ENCODE measurements at regions not wholly inside any gene's neighbourhood (a gene's known extent, or its start where the extent isn't known, plus 50 kb on each side); places are given as distances from the start of the nearest gene placed in this dataset.
"Not testable (repeated sequence)": the region's sequence is repeated elsewhere in the genome, so short reads cannot be mapped to it uniquely, and the experiment has no call there.

DNA sequence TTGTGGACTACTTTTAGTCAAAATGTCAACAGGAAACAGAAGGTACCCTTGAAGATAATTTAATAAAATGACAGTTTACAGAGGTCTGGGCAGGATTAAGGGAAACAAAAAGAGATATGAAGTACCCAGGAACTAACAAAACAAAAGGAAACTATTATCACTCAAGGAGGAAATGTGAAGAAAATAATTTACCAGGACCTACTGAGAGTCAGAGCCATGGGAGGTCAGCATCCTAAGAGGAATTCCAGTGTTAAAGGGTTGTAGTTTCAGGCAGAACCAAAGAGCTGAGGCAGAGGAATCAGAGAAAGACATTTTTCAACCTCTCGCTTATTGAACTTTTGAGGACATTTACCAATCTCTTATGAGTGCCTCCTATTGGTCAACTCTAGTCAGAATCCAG lies 408.9 kb upstream of the CBLB start:
- DNase-seq (ENCODE audit: extremely low spot score, insufficient read length, low read depth) (no peak), FAIRE-seq (no peak)

DNA sequence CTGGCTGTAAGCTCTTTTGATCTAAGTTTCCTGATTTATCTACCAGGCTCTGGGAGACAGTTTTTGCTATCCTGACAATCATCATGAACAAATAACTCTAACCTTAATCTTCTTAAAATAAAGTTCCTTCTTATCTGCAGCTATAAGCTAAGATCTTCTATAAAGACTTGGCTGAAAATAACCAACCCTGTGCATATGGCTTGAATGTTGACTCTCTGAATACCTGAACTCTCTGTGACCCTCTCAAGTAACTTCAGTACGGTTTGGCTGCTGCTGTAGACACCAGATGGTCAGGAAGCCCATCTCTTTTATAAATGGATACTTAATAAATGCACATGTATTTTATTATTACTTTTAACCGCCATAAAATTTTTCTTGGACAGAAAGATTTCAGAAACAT lies 412.4 kb upstream of the CBLB start:
- DNase-seq (ENCODE audit: extremely low spot score, insufficient read length, low read depth) (no peak), FAIRE-seq (no peak)

DNA sequence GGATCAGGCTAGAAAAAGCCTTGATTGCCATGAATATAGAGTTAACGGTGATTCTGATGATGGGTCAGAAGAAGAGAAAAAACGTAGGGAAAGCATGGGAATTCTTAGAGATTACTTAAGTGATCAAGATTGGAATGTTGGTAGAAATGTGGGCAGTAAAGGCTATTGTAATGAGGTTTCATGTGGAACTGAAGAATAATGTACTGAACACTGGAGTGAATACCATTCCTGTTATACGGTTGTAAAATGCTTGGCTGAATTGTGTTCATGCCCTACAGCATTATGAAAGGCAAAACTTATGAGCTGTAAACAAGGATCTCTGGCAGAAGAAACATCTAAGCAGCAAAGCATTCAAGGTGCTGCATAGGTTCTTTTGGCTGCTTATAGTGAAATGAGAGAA lies 414.1 kb upstream of the CBLB start:
- FAIRE-seq (no peak), DNase-seq (ENCODE audit: extremely low spot score, insufficient read length, low read depth) (no peak)

DNA sequence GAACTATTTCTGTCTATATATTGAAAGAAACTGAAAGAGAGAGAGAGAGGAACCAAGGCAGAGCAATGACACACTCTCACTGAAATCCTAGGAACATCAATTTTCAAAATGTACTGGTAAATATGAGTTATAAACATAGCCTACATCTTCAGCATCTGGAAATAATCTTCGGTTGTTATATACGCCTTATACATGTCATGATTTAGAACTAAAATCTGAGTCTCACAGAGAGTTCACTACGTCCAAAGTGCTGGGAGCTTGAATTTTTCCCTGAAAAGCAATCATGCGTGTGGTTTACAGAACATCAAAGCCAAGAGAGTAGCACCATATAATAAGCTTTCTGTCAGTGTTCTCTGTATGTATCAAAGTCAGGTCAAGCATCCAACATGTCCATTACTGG lies 420.0 kb upstream of the CBLB start:
- no peak for DNase-seq (ENCODE audit: extremely low spot score, insufficient read length, low read depth)
- FAIRE-seq = no peak

DNA sequence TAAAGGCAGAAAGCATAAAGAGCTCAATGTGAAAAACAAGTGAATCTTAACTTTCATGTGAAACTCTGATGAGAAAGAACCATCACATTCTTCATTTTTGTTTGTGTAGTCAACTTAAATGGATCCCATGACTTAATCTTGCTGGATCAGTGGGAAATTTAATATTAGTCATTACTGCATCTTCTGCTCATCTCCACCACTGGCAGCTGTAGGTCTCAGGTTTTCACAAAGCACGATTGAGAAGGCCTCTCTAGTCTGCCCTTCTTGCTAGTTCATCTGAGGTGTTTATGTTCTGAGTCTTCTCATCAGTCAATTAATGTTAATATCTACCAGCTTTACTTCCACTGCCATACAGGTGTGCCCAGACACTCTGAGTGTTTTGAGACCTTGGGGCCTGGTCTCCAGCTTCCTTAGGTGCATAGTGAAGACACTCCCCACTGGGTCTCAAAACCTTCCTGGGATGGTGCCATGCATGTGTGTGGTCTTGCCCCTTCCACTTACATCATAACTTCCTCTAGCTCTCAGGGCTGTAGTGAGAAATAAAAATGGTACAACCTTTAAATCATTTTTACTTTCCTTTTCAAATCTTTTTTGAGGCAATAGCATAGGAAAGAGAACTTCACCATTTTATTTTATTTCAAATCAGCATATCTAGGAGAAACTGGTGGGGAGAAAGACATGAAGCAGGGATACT lies 421.6 kb upstream of the CBLB start:
- no peak for FAIRE-seq
- no peak for DNase-seq (ENCODE audit: extremely low spot score, insufficient read length, low read depth)

DNA sequence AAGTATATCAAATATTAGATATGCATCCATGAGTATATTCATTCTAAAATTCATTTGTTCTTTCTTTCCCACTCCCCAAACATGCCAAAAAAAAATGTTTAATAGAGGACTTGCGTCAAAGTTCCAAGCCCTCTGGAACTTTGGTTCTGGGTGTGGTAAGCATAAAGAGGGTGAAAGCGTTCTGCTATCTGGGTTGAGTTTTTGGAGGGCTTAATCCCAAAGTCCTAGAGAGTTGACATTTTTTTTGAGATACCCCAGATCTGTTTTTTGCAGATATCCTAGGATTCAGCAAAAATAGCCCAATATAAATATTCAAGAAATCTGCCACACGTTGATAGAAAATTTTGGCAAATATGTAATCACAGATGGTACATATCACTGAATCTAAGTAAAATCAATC lies 424.3 kb upstream of the CBLB start:
- FAIRE-seq (no peak), DNase-seq (ENCODE audit: extremely low spot score, insufficient read length, low read depth) (no peak)

DNA sequence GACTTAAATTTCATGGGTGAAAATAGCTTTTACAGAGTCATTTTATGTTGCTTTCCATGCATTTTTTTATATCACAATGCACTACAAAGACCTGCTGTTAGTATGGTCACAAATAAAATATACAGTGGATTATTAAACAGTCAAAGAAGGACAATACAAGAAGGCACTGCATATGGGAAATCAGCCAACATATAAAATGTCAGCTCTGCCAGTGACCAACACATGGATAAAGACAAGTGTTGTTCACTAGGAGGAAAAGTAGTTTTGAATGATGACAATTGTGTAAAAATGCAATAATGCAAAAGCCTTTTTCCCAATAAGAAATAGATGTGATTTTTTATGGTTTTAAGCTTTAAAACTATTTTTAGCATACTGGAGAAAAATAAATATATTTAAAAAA lies 425.3 kb upstream of the CBLB start:
- no peak for DNase-seq (ENCODE audit: extremely low spot score, insufficient read length, low read depth)
- FAIRE-seq = no peak

DNA sequence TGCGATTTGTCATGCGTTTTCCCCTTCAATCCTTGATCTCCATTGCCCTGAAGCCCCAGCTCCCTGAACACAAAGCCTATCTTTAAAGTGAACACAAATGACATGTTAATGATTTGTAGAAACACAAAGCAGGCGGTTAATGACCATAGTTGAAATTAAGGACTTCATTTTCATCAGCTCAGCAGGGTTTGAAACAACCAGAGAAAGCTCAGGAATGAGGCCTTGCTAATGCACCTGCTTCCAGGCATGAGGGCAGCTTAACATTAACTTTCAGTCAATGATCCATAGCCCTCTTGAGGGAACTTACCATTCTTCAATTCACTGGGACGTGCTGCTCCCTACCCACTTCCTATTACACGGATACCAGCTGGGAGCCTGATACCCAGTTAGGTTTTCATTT lies 427.2 kb upstream of the CBLB start:
- no peak for FAIRE-seq
- DNase-seq (ENCODE audit: extremely low spot score, insufficient read length, low read depth) = no peak

DNA sequence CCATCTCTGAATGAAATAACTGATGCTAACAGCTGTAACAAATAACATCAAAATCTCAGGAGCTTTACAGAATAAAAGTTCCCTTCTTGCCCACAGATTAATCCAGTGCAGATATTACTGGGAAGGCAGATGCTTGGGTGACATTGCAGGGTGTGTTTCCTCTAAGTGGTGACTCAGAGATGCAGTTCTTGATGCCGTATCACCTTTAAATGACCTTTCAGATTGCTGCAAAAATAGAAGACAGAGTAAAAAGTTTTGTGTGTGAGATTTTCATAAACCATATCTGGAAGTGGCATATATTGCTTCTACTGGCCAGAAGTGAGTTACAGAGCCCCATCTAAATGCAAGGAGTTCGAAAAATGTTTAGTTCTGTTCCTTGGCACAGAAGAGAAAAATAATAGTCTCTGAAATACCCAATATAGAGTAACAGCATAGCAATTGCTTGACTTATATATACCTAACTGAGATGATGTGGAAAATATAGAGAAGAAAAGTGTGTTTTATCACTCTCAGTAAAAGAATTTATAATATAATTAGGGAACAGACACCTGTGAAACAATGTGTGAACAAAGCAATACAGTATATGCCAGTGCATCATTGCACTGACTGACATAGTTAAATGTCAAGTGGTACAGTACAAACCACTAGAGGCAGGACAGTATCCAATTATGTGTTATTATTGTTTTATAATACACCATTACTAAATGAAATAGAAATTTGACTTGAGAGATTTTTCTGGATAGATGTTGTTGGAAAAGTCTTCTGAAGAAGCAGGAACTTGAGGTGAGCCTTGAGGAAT lies 430.7 kb upstream of the CBLB start:
- FAIRE-seq (peak; percentile 99), DNase-seq (ENCODE audit: extremely low spot score, insufficient read length, low read depth) (no peak)

DNA sequence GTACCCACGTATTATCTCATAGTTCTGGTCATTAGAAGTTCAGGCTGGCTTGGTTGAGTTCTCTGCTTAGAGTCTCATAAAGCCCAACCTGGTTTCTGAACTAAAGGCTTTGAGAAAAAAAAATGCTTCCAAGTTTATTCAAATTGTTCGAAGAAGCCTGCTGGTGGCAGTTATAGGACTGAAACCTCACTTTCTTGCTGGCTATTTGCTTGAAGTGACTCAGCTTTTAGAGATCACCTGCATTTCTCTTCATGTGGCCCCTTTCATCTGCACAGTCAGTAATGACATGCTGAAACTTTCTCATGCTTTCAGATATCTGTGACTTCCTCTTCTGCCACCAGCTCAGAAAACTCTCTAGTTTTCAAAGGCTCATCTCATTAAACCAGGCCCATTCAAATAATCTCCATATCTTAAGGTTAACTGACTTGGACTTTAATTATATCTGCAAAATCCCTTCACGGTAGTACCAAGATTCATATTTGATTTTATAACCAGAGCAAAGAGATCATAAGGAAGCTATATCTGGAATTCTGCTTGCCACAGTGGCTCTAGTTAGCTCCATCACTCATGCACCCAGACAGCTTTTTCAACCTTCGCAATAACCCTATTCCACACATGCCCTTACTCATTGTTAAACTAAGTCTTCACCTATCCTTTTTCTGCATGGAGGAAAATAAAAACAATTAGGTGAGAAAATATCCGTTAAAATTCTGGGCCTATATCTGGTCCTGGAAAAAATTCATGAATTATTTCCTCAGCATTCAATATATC lies 433.8 kb upstream of the CBLB start:
- peak; percentile 20 for DNase-seq (ENCODE audit: extremely low spot score, insufficient read length, low read depth)
- FAIRE-seq = peak; percentile 100

DNA sequence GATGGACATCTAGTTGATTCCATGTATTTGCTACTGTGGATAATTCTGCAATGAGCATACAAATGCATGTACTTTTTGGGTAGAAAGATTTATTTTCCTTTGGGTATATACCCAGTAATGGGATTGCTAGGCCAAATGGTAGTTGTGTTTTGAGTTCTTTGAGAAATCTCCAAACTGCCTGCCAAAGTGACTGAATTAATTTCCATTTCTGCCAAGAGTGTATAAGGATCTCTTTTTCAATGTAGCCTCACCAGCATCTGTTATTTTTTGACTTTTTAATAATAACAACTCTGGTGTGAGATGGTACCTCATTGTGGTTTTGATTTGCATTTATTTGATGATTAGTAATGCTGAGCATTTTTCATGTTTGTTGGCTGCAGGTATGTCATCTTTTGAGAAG lies 435.0 kb upstream of the CBLB start:
- FAIRE-seq (peak; percentile 56), DNase-seq (ENCODE audit: extremely low spot score, insufficient read length, low read depth) (no peak)

DNA sequence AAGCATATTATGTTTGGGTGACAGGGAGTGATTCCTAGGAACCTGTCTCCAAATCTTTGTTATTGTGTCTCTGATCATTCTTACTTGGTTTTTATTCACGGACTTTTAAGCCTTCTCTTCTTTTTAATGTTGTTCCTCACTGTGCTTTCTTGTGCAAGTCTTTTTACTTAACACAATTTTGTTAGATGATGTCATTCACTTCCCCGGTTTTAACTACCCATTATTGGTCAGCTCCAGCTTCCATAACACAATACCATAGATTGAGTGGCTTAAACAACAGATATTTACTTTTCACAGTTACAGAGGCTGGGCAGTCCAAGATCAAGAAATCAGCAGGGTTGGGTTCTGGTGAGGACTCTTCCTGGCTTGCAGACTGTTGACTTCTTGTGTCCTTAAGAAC lies 436.3 kb upstream of the CBLB start:
- FAIRE-seq (peak; percentile 38), DNase-seq (ENCODE audit: extremely low spot score, insufficient read length, low read depth) (no peak)

DNA sequence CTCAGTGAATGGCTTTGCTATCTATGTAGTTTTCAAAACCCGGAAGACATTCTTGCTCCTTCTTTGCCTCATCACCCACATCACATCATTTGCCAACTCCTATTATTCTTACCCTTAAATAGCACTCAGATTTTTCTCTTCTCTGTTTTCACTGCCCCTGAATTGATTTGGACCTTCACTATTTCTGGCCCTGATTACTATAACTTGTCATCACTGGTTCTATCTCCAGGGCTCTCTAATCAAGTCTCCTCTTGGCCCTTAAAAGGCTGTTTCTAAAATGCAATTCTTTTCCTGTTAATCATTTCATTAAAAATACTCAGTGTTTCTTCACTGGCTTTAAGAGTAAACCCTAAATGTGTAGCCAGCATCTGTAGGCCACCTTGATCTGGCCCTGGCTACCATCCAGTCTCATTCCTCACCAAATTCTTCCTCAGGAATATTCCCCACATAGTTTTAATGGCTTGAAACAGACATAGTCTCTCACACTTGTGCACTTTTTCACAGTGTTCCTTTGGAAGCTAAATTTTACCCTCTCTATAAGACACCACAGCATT lies 437.1 kb upstream of the CBLB start:
- DNase-seq (ENCODE audit: extremely low spot score, insufficient read length, low read depth) (no peak), FAIRE-seq (no peak)

DNA sequence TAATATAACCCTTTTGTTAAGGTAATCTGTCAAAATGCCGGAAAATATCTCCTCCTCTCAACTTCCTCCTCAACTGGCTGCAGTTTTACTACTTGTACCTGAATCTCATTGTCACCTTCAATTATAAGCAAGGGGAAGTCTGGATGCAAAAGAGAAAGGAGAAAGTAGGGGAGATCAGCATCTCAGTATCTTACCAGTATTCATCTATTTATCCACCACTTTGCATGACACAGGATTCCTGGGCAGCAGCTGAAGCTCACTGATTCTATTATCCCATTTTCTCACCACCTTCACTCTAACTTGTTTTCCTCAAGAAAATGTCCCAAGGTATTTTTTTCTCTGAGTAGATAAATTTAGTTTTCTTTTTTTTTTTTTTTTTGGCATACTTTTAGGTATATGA lies 440.5 kb upstream of the CBLB start:
- DNase-seq (ENCODE audit: extremely low spot score, insufficient read length, low read depth) (no peak), FAIRE-seq (no peak)

DNA sequence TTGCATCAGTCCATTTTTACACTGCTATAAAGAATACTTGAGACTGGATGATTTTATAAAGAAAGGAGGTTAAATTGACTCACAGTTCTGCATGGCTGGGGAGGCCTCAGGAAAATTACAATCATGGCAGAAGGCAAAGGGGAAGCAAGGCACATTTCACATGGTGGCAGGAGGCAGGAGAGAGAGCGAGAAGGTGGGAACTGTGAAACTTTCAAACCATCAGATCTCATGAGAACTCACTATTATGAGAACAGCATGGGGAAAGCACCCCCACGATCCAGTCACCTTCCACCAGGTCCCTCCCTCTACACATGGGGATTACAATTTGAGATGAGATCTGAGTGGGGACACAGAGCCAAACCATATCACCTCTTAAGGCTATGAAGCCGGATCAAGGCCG lies 441.0 kb upstream of the CBLB start:
- DNase-seq (ENCODE audit: extremely low spot score, insufficient read length, low read depth) = not testable (repeated sequence)
- FAIRE-seq = peak; percentile 24

DNA sequence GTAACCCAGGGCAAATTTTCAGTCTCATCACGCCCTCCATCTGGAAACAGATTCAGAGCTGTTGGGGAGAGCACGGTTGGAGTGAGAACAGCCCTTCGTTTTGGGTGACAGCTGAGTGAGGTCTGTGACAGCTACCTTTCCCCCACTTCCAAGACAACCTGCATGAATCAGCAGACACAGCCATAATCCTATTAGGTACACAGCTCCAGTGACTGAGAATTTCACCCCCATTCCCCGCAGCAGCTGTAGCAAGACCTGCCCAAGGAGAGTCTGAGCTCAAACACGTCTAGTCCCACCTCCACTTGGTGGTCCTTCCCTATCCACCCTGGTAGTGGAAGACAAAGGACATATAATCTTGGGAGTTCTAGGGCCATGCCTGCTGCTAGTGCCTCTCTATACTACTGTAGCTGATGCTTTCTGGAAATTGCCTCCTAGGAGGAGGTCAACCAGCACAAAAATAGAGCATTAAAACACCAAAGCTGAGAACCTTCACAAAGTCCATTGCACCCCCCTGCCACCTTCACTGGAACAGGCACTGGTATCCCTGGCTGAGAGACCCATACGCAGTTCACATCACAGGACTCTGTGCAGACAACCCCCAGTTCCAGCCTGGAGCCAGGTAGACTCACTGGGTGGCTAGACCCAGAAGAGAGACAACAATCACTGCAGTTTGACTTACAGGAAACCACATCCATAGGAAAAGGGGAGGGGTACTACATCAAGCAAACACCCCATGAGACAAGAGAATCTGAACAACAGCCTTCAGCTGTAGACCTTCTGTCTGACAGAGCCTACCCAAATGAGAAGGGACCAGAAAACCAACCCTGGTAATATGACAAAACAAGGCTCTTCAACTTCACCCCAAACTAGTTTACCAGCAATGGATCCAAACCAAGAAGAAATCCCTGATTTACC lies 448.6 kb upstream of the CBLB start:
- no peak for FAIRE-seq
- no peak for DNase-seq (ENCODE audit: extremely low spot score, insufficient read length, low read depth)

DNA sequence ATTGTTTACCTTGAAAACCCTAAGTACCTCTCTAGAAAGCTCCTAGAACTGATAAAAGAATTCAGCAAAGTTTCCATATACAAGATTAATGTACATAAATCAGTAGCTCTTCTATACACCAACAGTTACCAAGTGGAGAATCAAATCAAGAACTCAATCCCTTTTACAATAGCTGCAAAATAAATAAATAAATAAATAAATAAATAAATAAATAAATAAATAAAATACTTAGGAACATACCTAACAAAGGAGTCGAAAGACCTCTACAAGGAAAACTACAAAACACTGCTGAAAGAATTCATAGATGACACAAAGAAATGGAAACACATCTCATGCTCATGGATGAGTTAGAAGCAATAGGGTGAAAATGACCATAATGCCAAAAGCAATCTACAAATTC lies 452.6 kb upstream of the CBLB start:
- not testable (repeated sequence) for FAIRE-seq; DNase-seq (ENCODE audit: extremely low spot score, insufficient read length, low read depth)

DNA sequence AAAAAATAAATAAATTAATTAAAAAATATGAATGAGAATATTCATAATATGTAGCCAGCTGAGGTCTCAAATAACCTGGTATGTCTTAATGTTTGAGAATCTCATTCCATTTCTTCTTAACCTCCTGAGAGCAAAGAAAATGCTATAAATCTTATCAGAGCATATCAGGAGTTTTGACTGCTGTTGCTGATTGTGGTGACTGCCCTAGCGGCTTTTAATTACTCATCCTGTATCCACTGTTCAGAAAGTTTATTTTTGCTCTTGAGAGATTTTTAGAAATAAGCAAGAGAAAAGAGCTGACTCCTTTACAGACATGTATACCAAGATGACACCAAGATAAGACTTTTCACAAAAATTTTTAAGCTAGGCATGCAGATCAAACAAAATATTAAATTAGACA lies 454.8 kb upstream of the CBLB start:
- FAIRE-seq (no peak), DNase-seq (ENCODE audit: extremely low spot score, insufficient read length, low read depth) (no peak)

DNA sequence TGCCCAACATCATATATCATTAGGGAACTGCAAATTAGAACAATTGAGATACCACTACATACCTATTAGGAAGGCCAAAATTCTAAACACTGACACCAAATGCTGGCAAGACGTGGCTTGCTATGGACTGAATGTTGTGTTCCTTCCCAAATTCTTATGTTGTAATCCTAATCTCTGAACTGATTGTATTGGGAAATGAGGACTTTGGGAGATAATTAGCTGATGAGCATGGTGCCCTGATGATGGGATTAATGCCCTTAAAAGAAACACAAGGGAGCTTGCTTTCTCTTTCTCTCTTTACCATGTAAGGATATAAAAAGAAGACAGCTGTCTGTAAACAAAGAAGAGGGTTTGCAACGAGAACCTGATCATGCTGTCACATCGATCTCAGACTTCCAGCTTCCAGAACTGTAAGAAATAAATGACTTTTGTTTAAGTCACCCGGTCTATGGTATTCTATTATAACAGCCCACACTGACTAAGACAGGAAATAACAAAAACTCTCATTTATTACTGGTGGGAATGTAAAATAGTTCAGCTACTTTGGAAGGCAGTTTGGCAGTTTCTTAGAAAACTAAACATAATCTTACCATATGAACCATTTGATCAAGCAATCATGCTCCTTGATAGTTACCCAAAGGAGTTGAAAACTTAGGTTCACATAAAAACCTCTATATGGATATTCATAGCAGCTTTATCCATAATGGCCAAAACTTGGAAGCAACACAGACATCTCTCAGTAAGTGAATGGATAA lies 458.3 kb upstream of the CBLB start:
- peak; percentile 54 for FAIRE-seq
- DNase-seq (ENCODE audit: extremely low spot score, insufficient read length, low read depth) = no peak
